ENCODE measurements at regions not wholly inside any gene's neighbourhood (a gene's known extent, or its start where the extent isn't known, plus 50 kb on each side); places are given as distances from the start of the nearest gene placed in this dataset.

DNA sequence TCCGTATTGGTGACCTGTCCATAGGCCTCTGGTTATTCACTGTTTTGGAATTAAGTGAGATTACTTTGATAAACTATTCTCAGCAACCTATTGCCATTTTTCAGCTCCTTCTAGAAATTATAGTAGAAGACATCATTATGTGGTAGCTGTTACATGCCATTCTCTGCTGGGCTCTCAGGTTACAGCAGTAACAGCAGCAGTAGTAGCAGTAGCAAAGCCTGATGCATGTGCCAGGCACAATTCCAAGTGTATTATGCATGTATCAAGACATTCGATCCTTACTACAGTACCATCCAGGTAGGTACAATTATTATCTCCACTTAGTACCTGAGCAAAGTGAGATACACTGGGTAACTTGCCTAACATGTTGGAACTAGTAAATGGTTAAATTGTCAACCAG lies 74.3 kb downstream of the RPS12 start:
- H3K27me3 Mint-ChIP-seq (ENCODE audit: insufficient read depth, unreplicated experiment) = no peaks in the 10 kb centered on the region
- no peaks in the 10 kb centered on the region for H3K36me3 Mint-ChIP-seq (ENCODE audit: insufficient read depth, unreplicated experiment)
- ChIA-PET CTCF (no interaction called here), POLR2A (no interaction called here)
- DNase-seq (ENCODE audit: unreplicated experiment) = peak; percentile 14
- H3K4me3 Mint-ChIP-seq (ENCODE audit: unreplicated experiment) = no peak overlapping the region
- TF ChIP-seq, protein P1, sequence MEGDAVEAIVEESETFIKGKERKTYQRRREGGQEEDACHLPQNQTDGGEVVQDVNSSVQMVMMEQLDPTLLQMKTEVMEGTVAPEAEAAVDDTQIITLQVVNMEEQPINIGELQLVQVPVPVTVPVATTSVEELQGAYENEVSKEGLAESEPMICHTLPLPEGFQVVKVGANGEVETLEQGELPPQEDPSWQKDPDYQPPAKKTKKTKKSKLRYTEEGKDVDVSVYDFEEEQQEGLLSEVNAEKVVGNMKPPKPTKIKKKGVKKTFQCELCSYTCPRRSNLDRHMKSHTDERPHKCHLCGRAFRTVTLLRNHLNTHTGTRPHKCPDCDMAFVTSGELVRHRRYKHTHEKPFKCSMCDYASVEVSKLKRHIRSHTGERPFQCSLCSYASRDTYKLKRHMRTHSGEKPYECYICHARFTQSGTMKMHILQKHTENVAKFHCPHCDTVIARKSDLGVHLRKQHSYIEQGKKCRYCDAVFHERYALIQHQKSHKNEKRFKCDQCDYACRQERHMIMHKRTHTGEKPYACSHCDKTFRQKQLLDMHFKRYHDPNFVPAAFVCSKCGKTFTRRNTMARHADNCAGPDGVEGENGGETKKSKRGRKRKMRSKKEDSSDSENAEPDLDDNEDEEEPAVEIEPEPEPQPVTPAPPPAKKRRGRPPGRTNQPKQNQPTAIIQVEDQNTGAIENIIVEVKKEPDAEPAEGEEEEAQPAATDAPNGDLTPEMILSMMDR (IDR thresholded peaks at IDR 0.05; ENCODE audit: unreplicated experiment) = no peak
- intact Hi-C loops (cut with micrococcal nuclease) = no loop called here
- no TSS peak for BruUV-seq (replicated peaks)
- H3K27ac Mint-ChIP-seq (ENCODE audit: low read depth, unreplicated experiment) = no peak overlapping the region
- H3K9me3 Mint-ChIP-seq (ENCODE audit: unreplicated experiment) = no peaks in the 10 kb centered on the region
- H3K4me1 Mint-ChIP-seq (ENCODE audit: insufficient read depth, unreplicated experiment) = peaks cover 19% of the 10 kb centered on the region

- no peaks in the 10 kb centered on the region for H3K9me3 Mint-ChIP-seq (ENCODE audit: unreplicated experiment)
- no peak overlapping the region for H3K4me3 Mint-ChIP-seq (ENCODE audit: unreplicated experiment)
- H3K4me1 Mint-ChIP-seq (ENCODE audit: insufficient read depth, unreplicated experiment) = peaks cover 5% of the 10 kb centered on the region
- no peaks in the 10 kb centered on the region for H3K27me3 Mint-ChIP-seq (ENCODE audit: insufficient read depth, unreplicated experiment)
- CTCF ChIA-PET = interaction anchor here (0.6 kb wide), 1 partner anchor 51 kb away, joined by 3 read pairs; no protein-coding TSS in a partner anchor
- intact Hi-C loops (cut with micrococcal nuclease) = no loop called here
- H3K36me3 Mint-ChIP-seq (ENCODE audit: insufficient read depth, unreplicated experiment) = no peaks in the 10 kb centered on the region
- POLR2A ChIA-PET = no interaction called here
- no peak for DNase-seq (ENCODE audit: unreplicated experiment)
- no peak overlapping the region for H3K27ac Mint-ChIP-seq (ENCODE audit: low read depth, unreplicated experiment)
- BruUV-seq (replicated peaks) = no TSS peak
- TF ChIP-seq, protein P1 (IDR thresholded peaks at IDR 0.05; ENCODE audit: unreplicated experiment) = no peak
Measured at GRCh38 chr6:132892929-132893771, 78.8 kb downstream of the RPS12 start.

- TF ChIP-seq, protein P1 (IDR thresholded peaks at IDR 0.05; ENCODE audit: unreplicated experiment) = no peak
- ChIA-PET CTCF (interaction anchor here (0.5 to 0.9 kb wide), 3 partner anchors 110 to 619 kb away, joined by 3 to 5 read pairs (median 3); no protein-coding TSS in a partner anchor), POLR2A (interaction anchor here (0.7 kb wide), 1 partner anchor 45 kb away, joined by 5 read pairs; no protein-coding TSS in a partner anchor)
- H3K4me3 Mint-ChIP-seq (ENCODE audit: unreplicated experiment) = no peak overlapping the region
- H3K36me3 Mint-ChIP-seq (ENCODE audit: insufficient read depth, unreplicated experiment) = no peaks in the 10 kb centered on the region
- no peak for DNase-seq (ENCODE audit: unreplicated experiment)
- intact Hi-C loops (cut with micrococcal nuclease) = no loop called here
- no peaks in the 10 kb centered on the region for H3K9me3 Mint-ChIP-seq (ENCODE audit: unreplicated experiment)
- no peaks in the 10 kb centered on the region for H3K27me3 Mint-ChIP-seq (ENCODE audit: insufficient read depth, unreplicated experiment)
- H3K27ac Mint-ChIP-seq (ENCODE audit: low read depth, unreplicated experiment) = no peak overlapping the region
- BruUV-seq (replicated peaks) = no TSS peak
- H3K4me1 Mint-ChIP-seq (ENCODE audit: insufficient read depth, unreplicated experiment) = no peaks in the 10 kb centered on the region
Measured at GRCh38 chr6:132893772-132894490, 79.6 kb downstream of the RPS12 start.

GRCh38 chr6:132898376-132898775 lies 84.0 kb downstream of the RPS12 start:
- intact Hi-C loops (cut with micrococcal nuclease) = no loop called here
- Mint-ChIP-seq H3K4me3 (ENCODE audit: unreplicated experiment) (no peak overlapping the region), H3K4me1 (ENCODE audit: insufficient read depth, unreplicated experiment) (no peaks in the 10 kb centered on the region), H3K27ac (ENCODE audit: low read depth, unreplicated experiment) (no peak overlapping the region), H3K9me3 (ENCODE audit: unreplicated experiment) (no peaks in the 10 kb centered on the region), H3K27me3 (ENCODE audit: insufficient read depth, unreplicated experiment) (no peaks in the 10 kb centered on the region), H3K36me3 (ENCODE audit: insufficient read depth, unreplicated experiment) (no peaks in the 10 kb centered on the region)
- TF ChIP-seq, protein P1 (IDR thresholded peaks at IDR 0.05; ENCODE audit: unreplicated experiment) = no peak
- no peak for DNase-seq (ENCODE audit: unreplicated experiment)
- POLR2A ChIA-PET = no interaction called here
- BruUV-seq (replicated peaks) = no TSS peak
- CTCF ChIA-PET = no interaction called here

Measured in MCF 10A (cell line).